ENCODE measurements at regions not wholly inside any gene's neighbourhood (a gene's known extent, or its start where the extent isn't known, plus 50 kb on each side); places are given as distances from the start of the nearest gene placed in this dataset.

DNA sequence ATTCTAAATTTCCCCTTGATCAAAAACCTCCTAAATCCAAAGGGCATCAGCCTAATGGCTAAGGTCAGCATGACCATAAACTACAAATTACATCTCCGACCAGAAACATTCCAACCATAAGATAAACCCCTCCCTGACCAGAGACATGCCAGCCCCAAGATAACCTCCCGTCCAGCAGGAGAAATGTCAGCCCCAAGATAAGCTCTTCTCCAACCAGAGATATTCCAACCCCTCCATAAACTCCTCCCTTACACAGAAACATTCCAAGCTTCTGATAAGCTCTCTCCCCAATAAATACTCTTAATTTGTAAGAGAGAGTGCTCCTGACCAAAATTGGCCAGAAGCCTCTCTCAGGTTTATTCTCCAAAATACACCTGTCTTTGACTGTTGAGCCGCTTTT lies 274.0 kb downstream of the RNF152 start:
- DNase-seq = no peak
- Histone ChIP-seq H3K79me2 (ENCODE audit: insufficient read depth) (peaks cover 11% of the 10 kb centered on the region; the same call in 1 of the 2 replicates), H3K9me2 (no peaks in the 10 kb centered on the region), H2AFZ (ENCODE audit: low read depth) (no peak overlapping the region), H3K27me3 (ENCODE audit: insufficient read depth) (no peaks in the 10 kb centered on the region), H3K4me2 (no peak overlapping the region), H4K20me1 (ENCODE audit: insufficient read depth) (no peaks in the 10 kb centered on the region), H3K9ac (no peak overlapping the region), H3K36me3 (replicated peaks in 1 of 2; ENCODE audit: control insufficient read depth in 1 of 2, insufficient read depth in 2 of 2, low read length in 1 of 2) (no peaks in the 10 kb centered on the region), H3K4me1 (ENCODE audit: control insufficient read depth in 1 of 2, insufficient read depth in 2 of 2, low read depth in 1 of 2, low read length in 1 of 2) (no peaks in the 10 kb centered on the region), H3F3A (replicated peaks; ENCODE audit: insufficient read depth) (no peaks in the 10 kb centered on the region), H3K4me3 (ENCODE audit: low read depth in 2 of 2, low read length in 1 of 2) (no peak overlapping the region), H3K9me3 (no peaks in the 10 kb centered on the region), H3K27ac (ENCODE audit: low read depth in 2 of 2, low read length in 1 of 2) (no peak overlapping the region)
- ChIA-PET POLR2A (no interaction called here), CTCF (no interaction called here)
- TF ChIP-seq FOXM1 (IDR thresholded peaks at IDR 0.05; ENCODE audit: low read depth) (no peak), EP300 (IDR thresholded peaks at IDR 0.05; ENCODE audit: borderline replicate concordance in 1 of 2, low read depth in 1 of 2, low read length in 1 of 2) (no peak), ELF1 (IDR thresholded peaks at IDR 0.05) (no peak), FOSL2 (IDR thresholded peaks at IDR 0.05; ENCODE audit: borderline replicate concordance, low read depth) (no peak), SIN3A (IDR thresholded peaks at IDR 0.05; ENCODE audit: borderline replicate concordance, low read depth, low read length) (no peak), YY1 (IDR thresholded peaks at IDR 0.05; ENCODE audit: low read depth) (no peak), RXRA (IDR thresholded peaks at IDR 0.05; ENCODE audit: borderline replicate concordance, low read depth) (no peak), TAF1 (IDR thresholded peaks at IDR 0.05; ENCODE audit: borderline replicate concordance, low read depth, low read length) (no peak), MXI1 (IDR thresholded peaks at IDR 0.05; ENCODE audit: low read depth, low read length) (no peak), GATA2 (CRISPR knock-in tag; IDR thresholded peaks at IDR 0.05) (no peak), FOXJ3 (CRISPR knock-in tag; IDR thresholded peaks at IDR 0.05) (no peak), TCF12 (IDR thresholded peaks at IDR 0.05) (no peak), RAD21 (IDR thresholded peaks at IDR 0.05; ENCODE audit: low read length) (no peak)
- TF ChIP-seq, protein P1, sequence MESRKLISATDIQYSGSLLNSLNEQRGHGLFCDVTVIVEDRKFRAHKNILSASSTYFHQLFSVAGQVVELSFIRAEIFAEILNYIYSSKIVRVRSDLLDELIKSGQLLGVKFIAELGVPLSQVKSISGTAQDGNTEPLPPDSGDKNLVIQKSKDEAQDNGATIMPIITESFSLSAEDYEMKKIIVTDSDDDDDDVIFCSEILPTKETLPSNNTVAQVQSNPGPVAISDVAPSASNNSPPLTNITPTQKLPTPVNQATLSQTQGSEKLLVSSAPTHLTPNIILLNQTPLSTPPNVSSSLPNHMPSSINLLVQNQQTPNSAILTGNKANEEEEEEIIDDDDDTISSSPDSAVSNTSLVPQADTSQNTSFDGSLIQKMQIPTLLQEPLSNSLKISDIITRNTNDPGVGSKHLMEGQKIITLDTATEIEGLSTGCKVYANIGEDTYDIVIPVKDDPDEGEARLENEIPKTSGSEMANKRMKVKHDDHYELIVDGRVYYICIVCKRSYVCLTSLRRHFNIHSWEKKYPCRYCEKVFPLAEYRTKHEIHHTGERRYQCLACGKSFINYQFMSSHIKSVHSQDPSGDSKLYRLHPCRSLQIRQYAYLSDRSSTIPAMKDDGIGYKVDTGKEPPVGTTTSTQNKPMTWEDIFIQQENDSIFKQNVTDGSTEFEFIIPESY (IDR thresholded peaks at IDR 0.05; ENCODE audit: borderline replicate concordance, low read depth) = no peak
- TF ChIP-seq, protein P2, sequence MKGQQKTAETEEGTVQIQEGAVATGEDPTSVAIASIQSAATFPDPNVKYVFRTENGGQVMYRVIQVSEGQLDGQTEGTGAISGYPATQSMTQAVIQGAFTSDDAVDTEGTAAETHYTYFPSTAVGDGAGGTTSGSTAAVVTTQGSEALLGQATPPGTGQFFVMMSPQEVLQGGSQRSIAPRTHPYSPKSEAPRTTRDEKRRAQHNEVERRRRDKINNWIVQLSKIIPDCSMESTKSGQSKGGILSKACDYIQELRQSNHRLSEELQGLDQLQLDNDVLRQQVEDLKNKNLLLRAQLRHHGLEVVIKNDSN (IDR thresholded peaks at IDR 0.05; ENCODE audit: borderline replicate concordance, low read depth) = no peak
- TF ChIP-seq, protein P3, sequence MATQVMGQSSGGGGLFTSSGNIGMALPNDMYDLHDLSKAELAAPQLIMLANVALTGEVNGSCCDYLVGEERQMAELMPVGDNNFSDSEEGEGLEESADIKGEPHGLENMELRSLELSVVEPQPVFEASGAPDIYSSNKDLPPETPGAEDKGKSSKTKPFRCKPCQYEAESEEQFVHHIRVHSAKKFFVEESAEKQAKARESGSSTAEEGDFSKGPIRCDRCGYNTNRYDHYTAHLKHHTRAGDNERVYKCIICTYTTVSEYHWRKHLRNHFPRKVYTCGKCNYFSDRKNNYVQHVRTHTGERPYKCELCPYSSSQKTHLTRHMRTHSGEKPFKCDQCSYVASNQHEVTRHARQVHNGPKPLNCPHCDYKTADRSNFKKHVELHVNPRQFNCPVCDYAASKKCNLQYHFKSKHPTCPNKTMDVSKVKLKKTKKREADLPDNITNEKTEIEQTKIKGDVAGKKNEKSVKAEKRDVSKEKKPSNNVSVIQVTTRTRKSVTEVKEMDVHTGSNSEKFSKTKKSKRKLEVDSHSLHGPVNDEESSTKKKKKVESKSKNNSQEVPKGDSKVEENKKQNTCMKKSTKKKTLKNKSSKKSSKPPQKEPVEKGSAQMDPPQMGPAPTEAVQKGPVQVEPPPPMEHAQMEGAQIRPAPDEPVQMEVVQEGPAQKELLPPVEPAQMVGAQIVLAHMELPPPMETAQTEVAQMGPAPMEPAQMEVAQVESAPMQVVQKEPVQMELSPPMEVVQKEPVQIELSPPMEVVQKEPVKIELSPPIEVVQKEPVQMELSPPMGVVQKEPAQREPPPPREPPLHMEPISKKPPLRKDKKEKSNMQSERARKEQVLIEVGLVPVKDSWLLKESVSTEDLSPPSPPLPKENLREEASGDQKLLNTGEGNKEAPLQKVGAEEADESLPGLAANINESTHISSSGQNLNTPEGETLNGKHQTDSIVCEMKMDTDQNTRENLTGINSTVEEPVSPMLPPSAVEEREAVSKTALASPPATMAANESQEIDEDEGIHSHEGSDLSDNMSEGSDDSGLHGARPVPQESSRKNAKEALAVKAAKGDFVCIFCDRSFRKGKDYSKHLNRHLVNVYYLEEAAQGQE (IDR thresholded peaks at IDR 0.05; ENCODE audit: low read depth, low read length) = no peak
- WGBS (ENCODE audit: low lambda C conversion rate) = 79% methylated on average over 3 of the region's 3 CpGs

Data from SK-N-SH (cell line).